GM18517 (cell line): ENCODE measurements at regions not wholly inside any gene's neighbourhood (a gene's known extent, or its start where the extent isn't known, plus 50 kb on each side); places are given as distances from the start of the nearest gene placed in this dataset.
A peak's percentile ranks its signal among the peaks of the same experiment; 100 is the strongest.

Experiments
- ATAC-seq: cut with Tn5 transposase; IDR thresholded peaks from one replicate; pipeline ENCODE4 v1.9.1; 2021; ENCODE audit warnings: mild to moderate bottlenecking, moderate library complexity; ENCODE audit not compliant: unreplicated experiment

- no peak for ATAC-seq
These were observed 56.3 kb upstream of the SNX2 start for GRCh38 chr5:122718611-122719010.

GRCh38 chr5:122719991-122720746 is 54.7 kb upstream of the SNX2 start:
- ATAC-seq: no peak

DNA sequence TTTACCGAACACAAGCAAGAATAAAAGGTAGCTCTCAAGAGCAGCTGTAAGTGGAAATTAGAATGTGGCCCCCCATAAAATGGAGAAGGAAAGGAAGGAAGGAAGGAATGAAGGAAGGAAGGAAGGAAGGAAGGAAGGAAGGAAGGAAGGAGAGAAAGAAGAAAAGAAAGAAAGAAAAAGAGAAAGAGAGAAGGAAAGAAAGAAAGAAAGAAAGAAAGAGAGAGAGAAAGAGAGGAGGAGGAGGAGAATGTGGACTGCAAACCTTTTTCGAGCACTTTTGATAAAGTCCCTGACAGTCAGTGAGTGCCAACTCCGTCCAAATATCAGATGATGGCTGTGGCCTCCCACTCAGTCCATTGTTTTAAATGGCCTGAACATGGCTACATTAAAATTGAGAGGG is 53.8 kb upstream of the SNX2 start:
- no peak for ATAC-seq

- ATAC-seq: no peak
These were observed 52.5 kb upstream of the SNX2 start for GRCh38 chr5:122722341-122722740.

DNA sequence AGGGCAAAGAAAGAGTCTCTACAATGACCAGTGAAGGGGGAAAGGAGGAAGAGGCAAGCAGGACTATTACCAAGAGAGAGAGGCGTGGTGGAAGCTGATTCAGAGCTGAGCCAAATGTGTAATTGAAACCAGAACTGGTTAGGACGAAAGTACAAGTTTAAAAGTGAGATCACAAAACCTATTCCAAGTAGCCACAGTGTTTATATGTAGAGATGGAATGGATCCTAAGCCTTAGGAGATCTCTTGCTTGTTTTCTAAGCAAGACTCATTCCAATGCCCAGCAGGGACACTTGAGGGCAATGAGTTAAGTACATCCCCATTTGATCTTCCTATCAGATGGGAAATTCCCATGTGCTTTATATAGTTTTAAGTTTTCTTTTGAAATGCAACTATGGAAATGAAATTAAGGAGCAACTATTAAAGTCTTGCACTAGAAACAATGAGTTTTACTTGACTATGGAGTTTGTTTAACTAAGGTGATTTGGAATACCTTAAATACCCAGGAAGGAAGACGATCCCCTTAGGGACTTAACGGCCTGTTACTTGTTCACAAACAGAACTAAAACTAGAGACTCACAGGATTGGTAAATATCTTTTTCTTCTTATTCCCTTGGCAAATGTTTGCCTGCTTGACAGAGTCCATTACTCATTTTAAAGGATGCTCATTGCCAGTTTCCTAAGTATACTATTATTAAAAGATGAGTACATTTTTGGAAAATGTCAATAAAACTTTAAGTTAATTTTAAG is 51.1 kb upstream of the SNX2 start:
- ATAC-seq: peak; percentile 94
